ENCODE measurements at regions not wholly inside any gene's neighbourhood (a gene's known extent, or its start where the extent isn't known, plus 50 kb on each side); places are given as distances from the start of the nearest gene placed in this dataset.

DNA sequence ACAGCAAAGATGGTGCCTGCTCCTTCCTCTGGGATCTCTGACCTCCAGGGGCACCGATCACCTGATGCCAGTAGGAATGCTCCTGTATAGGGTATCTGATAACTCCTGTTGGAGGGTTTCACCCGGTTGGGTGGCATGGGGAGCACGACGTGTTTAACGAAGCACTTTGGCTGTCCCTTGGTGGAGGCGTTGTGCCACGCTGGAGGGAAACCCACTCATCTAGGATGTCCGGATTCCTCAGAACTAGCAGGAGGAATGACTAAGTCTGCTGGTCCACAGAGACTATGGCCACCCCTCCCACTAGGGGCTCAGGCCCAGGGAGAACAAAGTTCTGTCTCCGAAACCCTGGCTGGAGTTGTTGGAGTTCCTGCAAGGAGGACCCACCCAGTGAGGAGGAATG, 1624.4 kb downstream of the GRIK2 start:
- TF ChIP-seq, protein P1, sequence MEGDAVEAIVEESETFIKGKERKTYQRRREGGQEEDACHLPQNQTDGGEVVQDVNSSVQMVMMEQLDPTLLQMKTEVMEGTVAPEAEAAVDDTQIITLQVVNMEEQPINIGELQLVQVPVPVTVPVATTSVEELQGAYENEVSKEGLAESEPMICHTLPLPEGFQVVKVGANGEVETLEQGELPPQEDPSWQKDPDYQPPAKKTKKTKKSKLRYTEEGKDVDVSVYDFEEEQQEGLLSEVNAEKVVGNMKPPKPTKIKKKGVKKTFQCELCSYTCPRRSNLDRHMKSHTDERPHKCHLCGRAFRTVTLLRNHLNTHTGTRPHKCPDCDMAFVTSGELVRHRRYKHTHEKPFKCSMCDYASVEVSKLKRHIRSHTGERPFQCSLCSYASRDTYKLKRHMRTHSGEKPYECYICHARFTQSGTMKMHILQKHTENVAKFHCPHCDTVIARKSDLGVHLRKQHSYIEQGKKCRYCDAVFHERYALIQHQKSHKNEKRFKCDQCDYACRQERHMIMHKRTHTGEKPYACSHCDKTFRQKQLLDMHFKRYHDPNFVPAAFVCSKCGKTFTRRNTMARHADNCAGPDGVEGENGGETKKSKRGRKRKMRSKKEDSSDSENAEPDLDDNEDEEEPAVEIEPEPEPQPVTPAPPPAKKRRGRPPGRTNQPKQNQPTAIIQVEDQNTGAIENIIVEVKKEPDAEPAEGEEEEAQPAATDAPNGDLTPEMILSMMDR (conservative IDR thresholded peaks at IDR 0.05 in 1 of 2, IDR thresholded peaks at IDR 0.05 in 1 of 2; ENCODE audit: extremely low read depth in 1 of 2, insufficient read depth in 1 of 2, low read depth in 1 of 2, low read length in 2 of 2), result no peak
- TF ChIP-seq EZH2 (IDR thresholded peaks at IDR 0.05; ENCODE audit: borderline replicate concordance, low read length), result no peak
